GM23338 (cell line): ENCODE measurements at regions not wholly inside any gene's neighbourhood (a gene's known extent, or its start where the extent isn't known, plus 50 kb on each side); places are given as distances from the start of the nearest gene placed in this dataset.
A peak's percentile ranks its signal among the peaks of the same experiment; 100 is the strongest.

Experiments
- ATAC-seq: fragments of 200-7000 bp; cut with Tn5 transposase; 3 replicates; pipeline ENCODE4 v1.9.1; 2020
- DNase-seq: peaks from one replicate; pipeline ENCODE4 v3.0.0-alpha.2; 2015; ENCODE audit warnings: low spot score
- H2AFZ ChIP-seq: fragments of 200-600 bp; sonication (generic); 2 replicates; pipeline ENCODE4 v1.8.0; 2016; ENCODE audit warnings: antibody characterized with exemption, mild to moderate bottlenecking, moderate library complexity
- H3F3A ChIP-seq: fragments of 200-600 bp; sonication (generic); replicated peaks from 2 replicates; pipeline ENCODE4 v1.8.0; 2017; ENCODE audit warnings: antibody characterized with exemption, mixed run types, low read depth
- H3K27ac ChIP-seq: fragments of 200-600 bp; sonication (generic); 2 replicates; pipeline ENCODE4 v1.6.1; 2016; ENCODE audit warnings: low read depth
- H3K27me3 ChIP-seq: fragments of 200-600 bp; sonication (generic); 2 replicates; pipeline ENCODE4 v1.8.0; 2016; ENCODE audit warnings: mild to moderate bottlenecking, mixed run types, moderate library complexity; ENCODE audit not compliant: insufficient read depth
- H3K36me3 ChIP-seq: fragments of 200-600 bp; sonication (generic); 2 replicates; pipeline ENCODE4 v1.8.0; 2016; ENCODE audit warnings: mild to moderate bottlenecking; ENCODE audit not compliant: insufficient read depth
- H3K4me1 ChIP-seq: fragments of 200-600 bp; sonication (generic); 2 replicates; pipeline ENCODE4 v1.8.0; 2016; ENCODE audit warnings: mild to moderate bottlenecking, moderate library complexity; ENCODE audit not compliant: insufficient read depth
- H3K4me2 ChIP-seq: fragments of 200-600 bp; sonication (generic); 2 replicates; pipeline ENCODE4 v1.7.1; 2017; ENCODE audit warnings: mixed run types
- H3K4me3 ChIP-seq: fragments of 200-600 bp; sonication (generic); 2 replicates; pipeline ENCODE4 v1.6.1; 2016; ENCODE audit warnings: mixed run types
- H3K79me2 ChIP-seq: fragments of 200-600 bp; sonication (generic); replicated peaks from 2 replicates; pipeline ENCODE4 v1.8.0; 2017; ENCODE audit warnings: mild to moderate bottlenecking; ENCODE audit not compliant: insufficient read depth
- H3K9me2 ChIP-seq: fragments of 200-600 bp; sonication (generic); 2 replicates; pipeline ENCODE4 v1.8.0; 2017; ENCODE audit not compliant: insufficient read depth
- H4K20me1 ChIP-seq: fragments of 200-600 bp; sonication (generic); replicated peaks from 2 replicates; pipeline ENCODE4 v1.8.0; 2017; ENCODE audit warnings: mild to moderate bottlenecking; ENCODE audit not compliant: insufficient read depth
- H3K27ac Mint-ChIP-seq: 2 replicates; pipeline ENCODE4 v1.8.0; 2020; ENCODE audit warnings: inconsistent platforms, mild to moderate bottlenecking, moderate library complexity, mixed read lengths
- H3K27me3 Mint-ChIP-seq: 3 replicates; pipeline ENCODE4 v1.8.0; 2022; ENCODE audit warnings: low read depth, mild to moderate bottlenecking, moderate library complexity, mixed read lengths, inconsistent platforms; ENCODE audit not compliant: insufficient read depth, poor library complexity
- H3K36me3 Mint-ChIP-seq: 3 replicates; pipeline ENCODE4 v1.8.0; 2021; ENCODE audit warnings: low read depth, mild to moderate bottlenecking, inconsistent platforms, moderate library complexity, mixed read lengths
- H3K4me1 Mint-ChIP-seq: 3 replicates; pipeline ENCODE4 v1.8.0; 2020; ENCODE audit warnings: mild to moderate bottlenecking, inconsistent platforms, mixed read lengths
- H3K4me3 Mint-ChIP-seq: 3 replicates; pipeline ENCODE4 v1.8.0; 2021; ENCODE audit warnings: moderate library complexity, mild to moderate bottlenecking, inconsistent platforms, mixed read lengths
- H3K9me3 Mint-ChIP-seq: 3 replicates; pipeline ENCODE4 v1.8.0; 2020; ENCODE audit warnings: moderate library complexity, mild to moderate bottlenecking, inconsistent platforms, mixed read lengths
- CREB1 ChIP-seq: fragments of 250-450 bp; sonication (Bioruptor Pico); IDR thresholded peaks from 2 replicates; pipeline ENCODE4 v1.5.0; 2020; ENCODE audit warnings: low read depth, mild to moderate bottlenecking, moderate library complexity
- CTCF ChIP-seq, 2 experiments: fragments of 200-600 bp in 1 of 2; sonication (generic) in 1 of 2; conservative IDR thresholded peaks; 2 replicates each; pipeline versions ENCODE4 v1.5.1 to v1.6.1; 2016 to 2017; ENCODE audit warnings: antibody characterized with exemption in 2 of 2, low read depth in 2 of 2, mild to moderate bottlenecking in 2 of 2, moderate library complexity in 1 of 2
- EZH2phosphoT487 ChIP-seq: fragments of 200-600 bp; sonication (generic); IDR thresholded peaks from one replicate; pipeline ENCODE4 v1.8.1; 2018; ENCODE audit warnings: antibody characterized with exemption; ENCODE audit not compliant: unreplicated experiment
- JUNB ChIP-seq: IDR thresholded peaks from one replicate; pipeline ENCODE4 v1.6.1; 2016; ENCODE audit warnings: antibody characterized with exemption; ENCODE audit not compliant: unreplicated experiment
- STAT1 ChIP-seq: IDR thresholded peaks from one replicate; pipeline ENCODE4 v1.6.1; 2016; ENCODE audit warnings: antibody characterized with exemption; ENCODE audit not compliant: unreplicated experiment
- ZNF114 ChIP-seq: fragments of 250-450 bp; sonication (Bioruptor Pico); IDR thresholded peaks from 2 replicates; pipeline ENCODE4 v1.5.0; 2020; ENCODE audit warnings: mild to moderate bottlenecking, moderate library complexity
- ZNF462 ChIP-seq: fragments of 250-450 bp; sonication (Bioruptor Pico); IDR thresholded peaks from 2 replicates; pipeline ENCODE4 v1.5.0; 2020; ENCODE audit warnings: mild to moderate bottlenecking, moderate library complexity

- Histone ChIP-seq H3K4me3 (no peak overlapping the region), H4K20me1 (no peaks in the 10 kb centered on the region), H3F3A (no peaks in the 10 kb centered on the region), H2AFZ (peak overlapping the region; percentile 58; the same call in 1 of the 2 replicates), H3K4me1 (no peaks in the 10 kb centered on the region), H3K27ac (no peak overlapping the region), H3K9me2 (no peaks in the 10 kb centered on the region), H3K4me2 (no peak overlapping the region), H3K79me2 (no peaks in the 10 kb centered on the region), H3K36me3 (no peaks in the 10 kb centered on the region), H3K27me3 (peaks cover 12% of the 10 kb centered on the region; the same call in 1 of the 2 replicates)
- H3K27me3 Mint-ChIP-seq = no peaks in the 10 kb centered on the region
- no peaks in the 10 kb centered on the region for H3K9me3 Mint-ChIP-seq
- DNase-seq (no peak), ATAC-seq (no peak)
- peaks cover 6% of the 10 kb centered on the region; the same call in 2 of the 3 replicates for H3K4me1 Mint-ChIP-seq
- no peak overlapping the region for H3K27ac Mint-ChIP-seq
- no peak for TF ChIP-seq STAT1
- TF ChIP-seq JUNB = no peak
- TF ChIP-seq ZNF462 (CRISPR knock-in tag) = no peak
- TF ChIP-seq CTCF (conservative IDR thresholded peaks at IDR 0.05; ENCODE audit: low read depth in 2 of 2) = no peak
- TF ChIP-seq ZNF114 (CRISPR knock-in tag) = no peak
- TF ChIP-seq CREB1 (CRISPR knock-in tag) = no peak
- no peak for TF ChIP-seq EZH2phosphoT487
- H3K4me3 Mint-ChIP-seq = no peak overlapping the region
- H3K36me3 Mint-ChIP-seq = no peaks in the 10 kb centered on the region
Observed at GRCh38 chr12:80038062-80038560, 61.2 kb upstream of the OTOGL start.
